ENCODE measurements at regions not wholly inside any gene's neighbourhood (a gene's known extent, or its start where the extent isn't known, plus 50 kb on each side); places are given as distances from the start of the nearest gene placed in this dataset.
"Not testable (repeated sequence)": the region's sequence is repeated elsewhere in the genome, so short reads cannot be mapped to it uniquely, and the experiment has no call there.

DNA sequence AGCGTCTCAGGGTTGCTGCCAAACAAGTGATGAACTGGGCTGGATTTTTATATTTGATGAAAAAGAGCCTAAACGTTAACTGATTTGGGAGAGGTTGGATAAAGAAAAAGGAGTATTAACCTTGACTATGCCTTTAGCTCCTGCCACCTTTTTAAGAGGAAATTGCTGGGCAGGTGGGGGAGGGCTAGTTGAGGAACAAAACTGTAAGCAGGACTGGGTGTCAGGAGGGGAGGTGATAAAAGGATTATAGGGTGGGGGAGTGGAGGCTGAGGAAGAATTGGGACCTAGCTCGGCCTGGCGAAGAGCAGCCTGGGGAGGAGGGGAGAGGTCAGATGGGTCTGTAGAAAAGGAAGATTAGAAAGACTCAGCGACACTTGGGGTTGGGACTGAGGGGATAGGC lies 223.9 kb upstream of the ZNF608 start:
- H3K4me3 ChIP-seq; H3K36me3 ChIP-seq (ENCODE audit: control insufficient read depth in 4 of 4, insufficient read depth in 4 of 4, low read length in 4 of 4); DNase-seq; H3K9ac ChIP-seq (ENCODE audit: insufficient read depth in 1 of 2, low read length in 2 of 2); H3K27me3 ChIP-seq (ENCODE audit: control insufficient read depth in 3 of 3, insufficient read depth in 3 of 3, low read length in 2 of 3); ATAC-seq (ENCODE audit: insufficient read depth, low FRiP score); H3K4me1 ChIP-seq (ENCODE audit: control insufficient read depth in 5 of 5, insufficient read depth in 5 of 5, low read length in 5 of 5); H3K27ac ChIP-seq (ENCODE audit: low read depth in 1 of 2, low read length in 1 of 2); H3K9me3 ChIP-seq (ENCODE audit: control insufficient read depth in 4 of 4, insufficient read depth in 3 of 4, low read length in 3 of 4): not testable (repeated sequence)
- WGBS, 2 donors = 87 to 90% methylated on average over 5 of the region's 5 CpGs

DNA sequence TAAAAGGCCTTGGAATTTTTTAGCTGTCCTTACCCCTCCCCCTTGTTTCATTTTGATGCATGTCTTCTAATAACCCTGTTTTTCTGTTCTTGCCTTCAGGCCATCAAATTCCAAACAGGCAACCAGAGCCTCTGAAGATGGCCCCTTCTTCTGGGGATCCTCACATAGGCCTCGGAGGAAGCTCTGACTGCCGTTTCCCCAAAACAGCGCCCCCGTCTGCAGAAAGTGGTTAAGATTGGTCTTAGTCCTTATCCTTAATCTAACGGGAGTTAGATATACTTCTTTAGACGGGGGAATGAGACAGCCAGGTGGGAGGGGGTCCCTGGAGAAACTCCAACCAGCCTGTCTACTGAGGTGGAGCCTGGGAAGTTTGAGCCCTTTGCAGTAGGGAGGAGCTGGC lies 226.3 kb upstream of the ZNF608 start:
- H3K9ac ChIP-seq (ENCODE audit: insufficient read depth in 1 of 2, low read length in 2 of 2) = no peak overlapping the region
- no peaks in the 10 kb centered on the region for H3K9me3 ChIP-seq (ENCODE audit: control insufficient read depth in 4 of 4, insufficient read depth in 3 of 4, low read length in 3 of 4)
- peaks cover 0 to 2% (median 0%) of the 10 kb centered on the region in 5 donors for H3K4me1 ChIP-seq (ENCODE audit: control insufficient read depth in 5 of 5, insufficient read depth in 5 of 5, low read length in 5 of 5)
- 95 to 96% methylated on average over 6 of the region's 6 CpGs for WGBS, 2 donors
- DNase-seq (no peak), ATAC-seq (ENCODE audit: insufficient read depth, low FRiP score) (no peak)
- H3K27ac ChIP-seq (ENCODE audit: low read depth in 1 of 2, low read length in 1 of 2) = no peak overlapping the region
- H3K27me3 ChIP-seq (ENCODE audit: control insufficient read depth in 3 of 3, insufficient read depth in 3 of 3, low read length in 2 of 3) = no peaks in the 10 kb centered on the region
- H3K36me3 ChIP-seq (ENCODE audit: control insufficient read depth in 4 of 4, insufficient read depth in 4 of 4, low read length in 4 of 4) = no peaks in the 10 kb centered on the region
- TF ChIP-seq, protein P1, sequence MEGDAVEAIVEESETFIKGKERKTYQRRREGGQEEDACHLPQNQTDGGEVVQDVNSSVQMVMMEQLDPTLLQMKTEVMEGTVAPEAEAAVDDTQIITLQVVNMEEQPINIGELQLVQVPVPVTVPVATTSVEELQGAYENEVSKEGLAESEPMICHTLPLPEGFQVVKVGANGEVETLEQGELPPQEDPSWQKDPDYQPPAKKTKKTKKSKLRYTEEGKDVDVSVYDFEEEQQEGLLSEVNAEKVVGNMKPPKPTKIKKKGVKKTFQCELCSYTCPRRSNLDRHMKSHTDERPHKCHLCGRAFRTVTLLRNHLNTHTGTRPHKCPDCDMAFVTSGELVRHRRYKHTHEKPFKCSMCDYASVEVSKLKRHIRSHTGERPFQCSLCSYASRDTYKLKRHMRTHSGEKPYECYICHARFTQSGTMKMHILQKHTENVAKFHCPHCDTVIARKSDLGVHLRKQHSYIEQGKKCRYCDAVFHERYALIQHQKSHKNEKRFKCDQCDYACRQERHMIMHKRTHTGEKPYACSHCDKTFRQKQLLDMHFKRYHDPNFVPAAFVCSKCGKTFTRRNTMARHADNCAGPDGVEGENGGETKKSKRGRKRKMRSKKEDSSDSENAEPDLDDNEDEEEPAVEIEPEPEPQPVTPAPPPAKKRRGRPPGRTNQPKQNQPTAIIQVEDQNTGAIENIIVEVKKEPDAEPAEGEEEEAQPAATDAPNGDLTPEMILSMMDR (IDR thresholded peaks at IDR 0.05; ENCODE audit: control extremely low read depth, extremely low read depth) = no peak
- no peak overlapping the region for H3K4me3 ChIP-seq

DNA sequence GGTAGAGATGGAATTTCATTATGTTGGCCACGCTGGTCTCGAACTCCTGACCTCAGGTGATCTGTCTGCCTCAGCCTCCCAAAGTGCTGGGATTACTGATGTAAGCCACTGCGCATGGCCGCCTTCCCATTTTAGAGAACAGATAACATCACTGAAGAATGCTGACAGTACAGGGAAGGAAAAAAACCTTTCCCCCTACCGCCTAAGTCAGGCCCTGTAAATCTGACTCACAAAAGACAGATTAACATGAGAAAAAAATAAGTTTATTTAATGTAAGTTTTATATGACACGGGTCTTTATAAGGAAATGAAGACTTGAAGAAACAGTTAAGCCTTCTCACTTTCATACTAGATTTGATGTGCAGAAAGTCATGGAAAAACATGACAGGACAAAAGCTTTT lies 227.2 kb upstream of the ZNF608 start:
- Histone ChIP-seq H3K4me3 (no peak overlapping the region), H3K27me3 (ENCODE audit: control insufficient read depth in 3 of 3, insufficient read depth in 3 of 3, low read length in 2 of 3) (no peaks in the 10 kb centered on the region), H3K9me3 (ENCODE audit: control insufficient read depth in 4 of 4, insufficient read depth in 3 of 4, low read length in 3 of 4) (no peaks in the 10 kb centered on the region), H3K4me1 (ENCODE audit: control insufficient read depth in 5 of 5, insufficient read depth in 5 of 5, low read length in 5 of 5) (peaks cover 0 to 2% (median 0%) of the 10 kb centered on the region in 5 donors), H3K9ac (ENCODE audit: insufficient read depth in 1 of 2, low read length in 2 of 2) (no peak overlapping the region), H3K36me3 (ENCODE audit: control insufficient read depth in 4 of 4, insufficient read depth in 4 of 4, low read length in 4 of 4) (no peaks in the 10 kb centered on the region), H3K27ac (ENCODE audit: low read depth in 1 of 2, low read length in 1 of 2) (no peak overlapping the region)
- 92 to 93% methylated on average over 6 of the region's 6 CpGs for WGBS, 2 donors
- DNase-seq (no peak), ATAC-seq (ENCODE audit: insufficient read depth, low FRiP score) (no peak)
- TF ChIP-seq, protein P1 (IDR thresholded peaks at IDR 0.05; ENCODE audit: control extremely low read depth, extremely low read depth) = no peak

DNA sequence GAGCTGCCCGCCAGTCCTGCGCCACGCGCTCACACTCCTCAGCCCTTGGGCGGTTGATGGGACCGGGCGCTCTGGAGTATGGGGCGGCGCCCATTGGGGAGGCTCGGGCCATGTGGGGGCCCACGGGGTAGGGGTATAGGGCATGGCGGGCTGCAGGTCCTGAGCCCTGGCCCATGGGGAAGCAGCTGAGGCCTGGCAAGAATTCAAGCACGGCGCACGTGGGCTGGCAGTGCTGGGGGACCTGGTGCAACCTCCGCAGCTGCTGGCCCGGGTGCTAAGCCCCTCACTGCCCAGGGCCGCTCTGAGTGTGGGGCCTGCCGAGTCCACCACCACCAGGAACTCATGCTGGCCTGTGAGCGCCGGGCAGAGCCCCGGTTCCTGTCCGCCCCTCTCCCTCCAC lies 229.6 kb upstream of the ZNF608 start:
- TF ChIP-seq, protein P1 (IDR thresholded peaks at IDR 0.05; ENCODE audit: control extremely low read depth, extremely low read depth) = no peak
- Histone ChIP-seq H3K4me1 (ENCODE audit: control insufficient read depth in 5 of 5, insufficient read depth in 5 of 5, low read length in 5 of 5) (peaks cover 0 to 16% (median 6%) of the 10 kb centered on the region in 5 donors), H3K9me3 (ENCODE audit: control insufficient read depth in 4 of 4, insufficient read depth in 3 of 4, low read length in 3 of 4) (no peaks in the 10 kb centered on the region), H3K4me3 (no peak overlapping the region), H3K36me3 (ENCODE audit: control insufficient read depth in 4 of 4, insufficient read depth in 4 of 4, low read length in 4 of 4) (no peaks in the 10 kb centered on the region), H3K27ac (ENCODE audit: low read depth in 1 of 2, low read length in 1 of 2) (no peak overlapping the region), H3K27me3 (ENCODE audit: control insufficient read depth in 3 of 3, insufficient read depth in 3 of 3, low read length in 2 of 3) (no peaks in the 10 kb centered on the region), H3K9ac (ENCODE audit: insufficient read depth in 1 of 2, low read length in 2 of 2) (no peak overlapping the region)
- no peak for ATAC-seq (ENCODE audit: insufficient read depth, low FRiP score)
- no peak for DNase-seq
- 94 to 97% methylated on average over 20 to 23 of the region's 23 CpGs for WGBS, 2 donors

Data from lung (tissue), 11 donors.